GM12873 (cell line): ENCODE measurements at regions not wholly inside any gene's neighbourhood (a gene's known extent, or its start where the extent isn't known, plus 50 kb on each side); places are given as distances from the start of the nearest gene placed in this dataset.

Source experiments
- TF ChIP-seq, protein P1 (sequence below): IDR thresholded peaks from 2 replicates; pipeline ENCODE4 v1.5.1; 2012; ENCODE audit warnings: low read depth, mild to moderate bottlenecking, moderate library complexity, low read length, control low read depth; ENCODE audit not compliant: insufficient read depth; ENCODE audit errors: missing control alignments

DNA sequence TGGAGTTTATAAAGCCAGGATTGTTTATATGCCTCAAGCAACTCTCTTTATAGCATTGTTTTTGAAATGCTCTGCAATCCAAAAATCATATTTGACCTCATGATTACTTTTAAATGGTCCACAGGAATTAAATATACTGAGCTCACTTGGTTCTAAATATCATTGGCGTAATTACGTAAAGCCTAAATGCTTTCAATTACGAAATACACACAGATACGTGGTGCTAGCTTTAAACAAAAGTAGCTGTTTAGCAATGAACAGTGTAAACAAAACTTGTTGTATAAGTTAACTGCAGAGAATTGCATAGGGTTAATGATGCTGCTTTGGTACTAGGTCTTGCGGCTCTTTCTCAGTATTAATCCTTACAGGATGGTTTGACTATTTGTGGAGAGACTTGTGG, 346.6 kb downstream of the COG6 start:
- TF ChIP-seq, protein P1, sequence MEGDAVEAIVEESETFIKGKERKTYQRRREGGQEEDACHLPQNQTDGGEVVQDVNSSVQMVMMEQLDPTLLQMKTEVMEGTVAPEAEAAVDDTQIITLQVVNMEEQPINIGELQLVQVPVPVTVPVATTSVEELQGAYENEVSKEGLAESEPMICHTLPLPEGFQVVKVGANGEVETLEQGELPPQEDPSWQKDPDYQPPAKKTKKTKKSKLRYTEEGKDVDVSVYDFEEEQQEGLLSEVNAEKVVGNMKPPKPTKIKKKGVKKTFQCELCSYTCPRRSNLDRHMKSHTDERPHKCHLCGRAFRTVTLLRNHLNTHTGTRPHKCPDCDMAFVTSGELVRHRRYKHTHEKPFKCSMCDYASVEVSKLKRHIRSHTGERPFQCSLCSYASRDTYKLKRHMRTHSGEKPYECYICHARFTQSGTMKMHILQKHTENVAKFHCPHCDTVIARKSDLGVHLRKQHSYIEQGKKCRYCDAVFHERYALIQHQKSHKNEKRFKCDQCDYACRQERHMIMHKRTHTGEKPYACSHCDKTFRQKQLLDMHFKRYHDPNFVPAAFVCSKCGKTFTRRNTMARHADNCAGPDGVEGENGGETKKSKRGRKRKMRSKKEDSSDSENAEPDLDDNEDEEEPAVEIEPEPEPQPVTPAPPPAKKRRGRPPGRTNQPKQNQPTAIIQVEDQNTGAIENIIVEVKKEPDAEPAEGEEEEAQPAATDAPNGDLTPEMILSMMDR, result no peak

GRCh38 chr13:40013554-40013953, 358.1 kb downstream of the COG6 start:
- TF ChIP-seq, protein P1, result no peak

GRCh38 chr13:40016953-40017660, 361.6 kb downstream of the COG6 start:
- TF ChIP-seq, protein P1, result no peak

GRCh38 chr13:40017662-40018262, 362.3 kb downstream of the COG6 start:
- TF ChIP-seq, protein P1, result no peak

DNA sequence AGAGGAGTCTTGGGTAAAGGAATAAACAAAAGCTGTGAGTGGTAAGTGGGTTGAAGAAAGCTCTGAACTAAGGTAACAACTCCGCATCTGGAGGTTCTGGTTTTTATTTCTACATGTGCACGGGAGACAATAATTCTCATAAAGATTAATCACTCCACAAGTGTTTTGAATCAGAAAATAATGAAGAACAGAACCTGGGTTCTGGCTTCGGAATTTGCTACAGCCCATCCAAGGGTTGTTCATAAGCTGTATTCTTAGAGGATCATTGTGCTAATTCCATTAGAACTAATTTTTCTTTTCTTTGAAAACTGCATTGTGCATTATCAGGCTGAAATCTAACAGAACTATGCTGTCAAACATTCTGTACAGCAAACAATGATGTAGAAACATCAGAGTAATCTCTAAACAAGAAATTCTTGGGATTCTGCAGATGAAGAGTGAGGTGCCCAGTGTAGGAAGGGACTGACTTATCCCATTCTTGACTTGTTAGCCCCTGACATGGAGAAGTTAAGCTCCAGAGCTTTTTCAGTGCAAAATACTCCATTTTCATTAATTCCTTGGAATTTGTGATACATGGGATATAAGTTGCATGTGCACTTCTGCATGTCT, 368.2 kb downstream of the COG6 start:
- TF ChIP-seq, protein P1, result no peak

DNA sequence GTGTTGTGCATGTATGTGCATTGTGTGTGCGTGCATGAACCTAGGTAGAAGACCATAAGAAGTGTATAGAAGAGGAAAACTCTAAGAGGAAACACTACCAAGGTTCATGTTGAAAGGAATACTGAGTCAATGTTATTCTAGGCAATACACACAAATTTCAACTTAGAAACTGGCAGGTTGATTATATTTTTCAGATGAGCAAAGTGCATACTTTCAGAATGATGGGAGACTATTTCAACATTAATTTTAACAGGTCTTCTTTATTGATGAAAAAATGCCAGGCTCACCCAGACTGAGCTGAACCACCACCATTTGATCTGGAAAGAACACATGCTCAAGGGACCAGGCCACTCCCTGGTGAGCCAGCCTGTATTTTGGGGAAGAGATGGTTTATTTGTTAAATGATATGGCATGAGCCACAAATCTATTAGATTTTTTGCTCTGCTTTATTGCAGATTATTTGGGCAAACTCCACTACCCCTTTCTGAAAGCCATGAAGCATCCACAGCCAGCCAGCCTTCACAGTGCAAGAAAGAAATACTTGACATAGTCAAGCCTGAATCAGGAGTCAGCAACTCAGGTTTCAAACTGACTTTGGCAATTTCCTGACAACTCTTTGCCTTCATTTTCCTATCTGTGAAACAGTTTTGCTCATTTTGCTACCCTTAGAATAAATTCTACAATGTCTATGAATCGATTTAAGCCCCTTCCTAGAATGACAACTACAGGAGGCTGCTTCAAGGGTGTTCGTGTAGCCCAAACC, 368.9 kb downstream of the COG6 start:
- TF ChIP-seq, protein P1, result no peak
